ENCODE measurements at regions not wholly inside any gene's neighbourhood (a gene's known extent, or its start where the extent isn't known, plus 50 kb on each side); places are given as distances from the start of the nearest gene placed in this dataset.

DNA sequence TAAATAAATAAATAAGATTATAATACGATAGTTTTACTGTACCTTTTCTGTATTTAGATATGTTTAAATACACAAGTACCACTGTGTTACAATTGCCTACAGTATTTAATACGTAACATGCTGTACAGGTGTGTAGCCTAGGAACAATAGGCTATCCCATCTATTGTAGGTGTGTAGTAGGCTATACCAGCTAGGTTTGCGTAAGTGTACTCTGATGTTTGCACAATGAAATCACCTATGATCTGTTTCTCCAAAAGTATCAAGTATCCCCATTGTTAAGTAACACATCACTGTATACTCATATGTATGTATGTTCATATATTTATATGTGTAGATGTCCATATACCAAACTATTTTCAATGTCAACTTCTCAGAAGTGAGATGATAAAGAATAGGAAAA lies 118.2 kb upstream of the RND3 start:
- TF ChIP-seq, protein P1, sequence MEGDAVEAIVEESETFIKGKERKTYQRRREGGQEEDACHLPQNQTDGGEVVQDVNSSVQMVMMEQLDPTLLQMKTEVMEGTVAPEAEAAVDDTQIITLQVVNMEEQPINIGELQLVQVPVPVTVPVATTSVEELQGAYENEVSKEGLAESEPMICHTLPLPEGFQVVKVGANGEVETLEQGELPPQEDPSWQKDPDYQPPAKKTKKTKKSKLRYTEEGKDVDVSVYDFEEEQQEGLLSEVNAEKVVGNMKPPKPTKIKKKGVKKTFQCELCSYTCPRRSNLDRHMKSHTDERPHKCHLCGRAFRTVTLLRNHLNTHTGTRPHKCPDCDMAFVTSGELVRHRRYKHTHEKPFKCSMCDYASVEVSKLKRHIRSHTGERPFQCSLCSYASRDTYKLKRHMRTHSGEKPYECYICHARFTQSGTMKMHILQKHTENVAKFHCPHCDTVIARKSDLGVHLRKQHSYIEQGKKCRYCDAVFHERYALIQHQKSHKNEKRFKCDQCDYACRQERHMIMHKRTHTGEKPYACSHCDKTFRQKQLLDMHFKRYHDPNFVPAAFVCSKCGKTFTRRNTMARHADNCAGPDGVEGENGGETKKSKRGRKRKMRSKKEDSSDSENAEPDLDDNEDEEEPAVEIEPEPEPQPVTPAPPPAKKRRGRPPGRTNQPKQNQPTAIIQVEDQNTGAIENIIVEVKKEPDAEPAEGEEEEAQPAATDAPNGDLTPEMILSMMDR (conservative IDR thresholded peaks at IDR 0.05): no peak
- TF ChIP-seq EZH2 (IDR thresholded peaks at IDR 0.05; ENCODE audit: low read depth): no peak

All from PC-9 (cell line).